Loucy (cell line): ENCODE measurements at regions not wholly inside any gene's neighbourhood (a gene's known extent, or its start where the extent isn't known, plus 50 kb on each side); places are given as distances from the start of the nearest gene placed in this dataset.

ENCODE experiments used
- H2AFZ ChIP-seq: fragments of 200-600 bp; sonication (generic); 2 replicates; pipeline ENCODE4 v1.6.0; 2016; ENCODE audit warnings: antibody characterized with exemption, mild to moderate bottlenecking, low read length, moderate library complexity
- H3F3A ChIP-seq: fragments of 200-600 bp; 2 replicates; pipeline ENCODE4 v1.6.0; 2016; ENCODE audit warnings: antibody characterized with exemption, low read depth, mild to moderate bottlenecking
- H3K27me3 ChIP-seq: fragments of 200-600 bp; sonication (generic); 2 replicates; pipeline ENCODE4 v1.6.1; 2014; ENCODE audit warnings: low read length, mild to moderate bottlenecking; ENCODE audit not compliant: insufficient read depth, poor library complexity, severe bottlenecking
- H3K36me3 ChIP-seq: fragments of 200-600 bp; sonication (generic); 2 replicates; pipeline ENCODE4 v1.6.1; 2016; ENCODE audit warnings: low read length; ENCODE audit not compliant: insufficient read depth
- H3K4me1 ChIP-seq: fragments of 200-600 bp; sonication (generic); 2 replicates; pipeline ENCODE4 v1.5.1; 2014; ENCODE audit warnings: low read length, mild to moderate bottlenecking; ENCODE audit not compliant: insufficient read depth, poor library complexity, severe bottlenecking
- H3K4me2 ChIP-seq: fragments of 200-600 bp; sonication (generic); 2 replicates; pipeline ENCODE4 v1.6.0; 2014; ENCODE audit warnings: antibody characterized with exemption, low read length, low read depth, mild to moderate bottlenecking; ENCODE audit not compliant: poor library complexity, severe bottlenecking
- H3K4me3 ChIP-seq: fragments of 200-600 bp; sonication (generic); 2 replicates; pipeline ENCODE4 v1.5.1; 2014; ENCODE audit warnings: low read length, mild to moderate bottlenecking, mixed read lengths; ENCODE audit not compliant: poor library complexity, severe bottlenecking
- H3K79me2 ChIP-seq: fragments of 200-600 bp; sonication (generic); 2 replicates; pipeline ENCODE4 v1.6.1; 2014; ENCODE audit warnings: low read length; ENCODE audit not compliant: insufficient read depth
- H3K9ac ChIP-seq: fragments of 200-600 bp; sonication (generic); 2 replicates; pipeline ENCODE4 v1.6.0; 2014; ENCODE audit warnings: mild to moderate bottlenecking, low read depth, low read length, moderate library complexity; ENCODE audit not compliant: poor library complexity, severe bottlenecking
- H3K9me2 ChIP-seq: fragments of 200-600 bp; sonication (generic); replicated peaks from 2 replicates; pipeline ENCODE4 v1.6.1; 2016; ENCODE audit warnings: low read depth, low read length, mixed read lengths
- H3K9me3 ChIP-seq: fragments of 200-600 bp; sonication (generic); 2 replicates; pipeline ENCODE4 v1.6.1; 2014; ENCODE audit warnings: mild to moderate bottlenecking, antibody characterized with exemption, low read length, low read depth; ENCODE audit not compliant: insufficient read depth
- H4K20me1 ChIP-seq: fragments of 200-600 bp; sonication (generic); 2 replicates; pipeline ENCODE4 v1.6.0; 2014; ENCODE audit warnings: antibody characterized with exemption, low read length, mild to moderate bottlenecking; ENCODE audit not compliant: insufficient read depth, poor library complexity, severe bottlenecking
- EZH2phosphoT487 ChIP-seq: fragments of 200-600 bp; IDR thresholded peaks from 2 replicates; pipeline ENCODE4 v1.6.1; 2018; ENCODE audit warnings: antibody characterized with exemption, mild to moderate bottlenecking, moderate library complexity, borderline replicate concordance
- TF ChIP-seq, protein P1 (sequence below): fragments of 200-600 bp; sonication (generic); conservative IDR thresholded peaks from 2 replicates; pipeline ENCODE4 v1.5.1; 2014; ENCODE audit warnings: mild to moderate bottlenecking, antibody characterized with exemption, low read length

DNA sequence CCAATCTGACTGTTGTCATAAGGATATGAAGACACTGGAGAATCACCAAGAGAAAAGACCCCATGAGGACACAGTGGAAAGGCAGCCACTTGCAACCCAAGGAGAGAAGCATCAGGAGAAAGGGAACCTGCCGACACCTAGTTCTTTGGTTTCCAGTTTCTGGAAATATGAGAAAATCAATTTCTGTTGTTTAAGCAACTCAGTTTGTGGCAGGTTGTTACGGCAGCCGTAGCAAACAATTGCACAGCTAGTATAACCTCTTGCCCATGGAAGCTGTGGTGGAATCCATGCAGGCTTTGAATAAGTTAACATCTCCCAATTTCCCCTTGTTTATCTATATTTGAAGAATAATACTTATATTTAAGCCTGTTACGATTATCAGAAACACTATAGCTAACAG is 1103.0 kb upstream of the PHF14 start:
- no peaks in the 10 kb centered on the region for H3K36me3 ChIP-seq

DNA sequence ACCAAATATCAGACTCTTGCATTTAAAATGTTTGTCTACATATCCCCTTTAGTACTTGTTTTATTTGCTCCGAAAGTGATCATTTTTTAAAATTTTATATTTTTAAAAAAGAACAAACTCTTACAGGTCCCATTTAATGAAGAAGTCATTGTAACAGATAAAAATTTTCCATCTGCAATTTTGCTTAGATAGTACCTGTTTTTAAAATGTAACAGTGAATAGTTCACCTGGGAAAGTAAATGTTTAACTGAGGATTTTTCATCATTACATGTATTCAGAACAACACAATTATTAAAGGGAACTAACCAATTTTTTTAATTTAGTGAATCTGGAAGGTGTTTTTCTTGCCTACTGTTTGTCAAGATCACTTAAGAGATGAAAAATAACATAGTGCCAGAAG is 1099.5 kb upstream of the PHF14 start:
- H3K9ac ChIP-seq, result no peak overlapping the region
- TF ChIP-seq, protein P1, sequence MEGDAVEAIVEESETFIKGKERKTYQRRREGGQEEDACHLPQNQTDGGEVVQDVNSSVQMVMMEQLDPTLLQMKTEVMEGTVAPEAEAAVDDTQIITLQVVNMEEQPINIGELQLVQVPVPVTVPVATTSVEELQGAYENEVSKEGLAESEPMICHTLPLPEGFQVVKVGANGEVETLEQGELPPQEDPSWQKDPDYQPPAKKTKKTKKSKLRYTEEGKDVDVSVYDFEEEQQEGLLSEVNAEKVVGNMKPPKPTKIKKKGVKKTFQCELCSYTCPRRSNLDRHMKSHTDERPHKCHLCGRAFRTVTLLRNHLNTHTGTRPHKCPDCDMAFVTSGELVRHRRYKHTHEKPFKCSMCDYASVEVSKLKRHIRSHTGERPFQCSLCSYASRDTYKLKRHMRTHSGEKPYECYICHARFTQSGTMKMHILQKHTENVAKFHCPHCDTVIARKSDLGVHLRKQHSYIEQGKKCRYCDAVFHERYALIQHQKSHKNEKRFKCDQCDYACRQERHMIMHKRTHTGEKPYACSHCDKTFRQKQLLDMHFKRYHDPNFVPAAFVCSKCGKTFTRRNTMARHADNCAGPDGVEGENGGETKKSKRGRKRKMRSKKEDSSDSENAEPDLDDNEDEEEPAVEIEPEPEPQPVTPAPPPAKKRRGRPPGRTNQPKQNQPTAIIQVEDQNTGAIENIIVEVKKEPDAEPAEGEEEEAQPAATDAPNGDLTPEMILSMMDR, result no peak
- no peak for TF ChIP-seq EZH2phosphoT487

More for the DNA sequence above, 1103.0 kb upstream of the PHF14 start:
- Histone ChIP-seq H3K79me2 (no peaks in the 10 kb centered on the region), H3K4me1 (no peaks in the 10 kb centered on the region), H3K4me3 (no peak overlapping the region), H3K9me2 (no peaks in the 10 kb centered on the region), H3K27me3 (no peaks in the 10 kb centered on the region), H3K4me2 (no peak overlapping the region), H3K9ac (no peak overlapping the region), H4K20me1 (no peaks in the 10 kb centered on the region), H3K9me3 (no peaks in the 10 kb centered on the region), H2AFZ (no peak overlapping the region), H3F3A (no peaks in the 10 kb centered on the region)
- TF ChIP-seq, protein P1, result no peak

DNA sequence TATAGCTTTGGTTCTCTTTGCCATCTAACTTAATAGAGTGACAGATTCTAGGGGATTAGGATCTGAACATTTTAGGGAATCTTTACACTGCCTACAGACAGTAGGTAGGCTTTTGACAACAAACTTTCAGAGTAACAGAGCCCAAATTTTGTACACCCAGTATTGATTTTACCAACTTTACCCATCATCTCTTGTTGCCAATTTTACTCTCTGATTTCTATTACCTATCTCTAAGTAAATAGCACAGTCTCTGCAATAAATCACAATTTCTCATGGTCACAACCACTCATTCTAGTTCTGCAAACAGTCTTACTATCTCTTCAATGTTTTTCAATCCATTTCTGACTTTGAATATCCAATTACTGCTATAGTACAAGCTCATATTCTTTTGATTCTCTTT is 1097.6 kb upstream of the PHF14 start:
- H3K9ac ChIP-seq, result no peak overlapping the region
- H2AFZ ChIP-seq, result no peak overlapping the region

More for the DNA sequence above, 1099.5 kb upstream of the PHF14 start:
- Histone ChIP-seq H3K4me2 (no peak overlapping the region), H3K27me3 (no peaks in the 10 kb centered on the region), H2AFZ (no peak overlapping the region), H3K36me3 (no peaks in the 10 kb centered on the region), H3K9me2 (no peaks in the 10 kb centered on the region), H4K20me1 (no peaks in the 10 kb centered on the region), H3K4me3 (no peak overlapping the region), H3F3A (no peaks in the 10 kb centered on the region), H3K79me2 (no peaks in the 10 kb centered on the region), H3K9me3 (no peaks in the 10 kb centered on the region), H3K4me1 (no peaks in the 10 kb centered on the region)

More for the DNA sequence above, 1097.6 kb upstream of the PHF14 start:
- Histone ChIP-seq H3K4me1 (no peaks in the 10 kb centered on the region), H3K36me3 (no peaks in the 10 kb centered on the region), H3F3A (no peaks in the 10 kb centered on the region), H3K9me3 (no peaks in the 10 kb centered on the region), H3K4me3 (no peak overlapping the region), H3K9me2 (no peaks in the 10 kb centered on the region), H3K27me3 (no peaks in the 10 kb centered on the region), H3K4me2 (no peak overlapping the region), H4K20me1 (no peaks in the 10 kb centered on the region), H3K79me2 (no peaks in the 10 kb centered on the region)
- TF ChIP-seq, protein P1, result no peak
- no peak for TF ChIP-seq EZH2phosphoT487
